ENCODE measurements at regions not wholly inside any gene's neighbourhood (a gene's known extent, or its start where the extent isn't known, plus 50 kb on each side); places are given as distances from the start of the nearest gene placed in this dataset.
A peak's percentile ranks its signal among the peaks of the same experiment; 100 is the strongest.

- Histone ChIP-seq H3K56ac (replicated peaks; ENCODE audit: insufficient read length, low read depth, low read length) (no peak overlapping the region), H4K20me1 (replicated peaks in 1 of 2; ENCODE audit: control insufficient read depth in 1 of 2, insufficient read depth in 2 of 2, low read length in 2 of 2) (no peaks in the 10 kb centered on the region), H2AK5ac (ENCODE audit: low read depth, low read length) (no peak overlapping the region), H2AFZ (ENCODE audit: low read length) (no peak overlapping the region), H2BK12ac (ENCODE audit: low read depth, low read length) (0 out of 2 replicates have a peak overlapping the region, but pooled peaks have one; percentile 60), H3K27me3 (replicated peaks in 1 of 4; ENCODE audit: control insufficient read depth in 3 of 4, extremely low read depth in 1 of 4, insufficient read depth in 3 of 4, low read length in 3 of 4) (no peaks in the 10 kb centered on the region; a peak in 3 of 7 replicates), H3K79me2 (ENCODE audit: control insufficient read depth in 1 of 2, insufficient read depth in 2 of 2, low read length in 2 of 2) (no peaks in the 10 kb centered on the region), H4K8ac (ENCODE audit: extremely low read depth, insufficient read depth, low read length) (no peak overlapping the region), H3K23me2 (ENCODE audit: low read depth, low read length) (no peaks in the 10 kb centered on the region), H2BK120ac (replicated peaks; ENCODE audit: low read depth, low read length) (no peak overlapping the region), H3K23ac (ENCODE audit: insufficient read length) (no peak overlapping the region), H3K79me1 (ENCODE audit: low read depth, low read length) (no peaks in the 10 kb centered on the region), H3K4ac (replicated peaks; ENCODE audit: insufficient read length, low read depth, low read length) (no peak overlapping the region), H2BK15ac (ENCODE audit: low read length) (no peak overlapping the region), H3K9ac (replicated peaks in 1 of 4; ENCODE audit: extremely low read depth in 1 of 4, low read depth in 3 of 4, low read length in 3 of 4) (no peak overlapping the region), H3K36me3 (ENCODE audit: control insufficient read depth in 2 of 4, insufficient read depth in 4 of 4, low read length in 3 of 4) (no peaks in the 10 kb centered on the region), H3K4me3 (ENCODE audit: extremely low read depth in 1 of 4, insufficient read depth in 2 of 4, low read depth in 3 of 4, low read length in 4 of 4) (no peak overlapping the region), H3K9me3 (ENCODE audit: insufficient read depth in 2 of 2, low read depth in 1 of 2, low read length in 1 of 2) (no peaks in the 10 kb centered on the region), H4K91ac (replicated peaks; ENCODE audit: insufficient read length, low read length) (no peak overlapping the region), H2BK20ac (ENCODE audit: low read length) (no peak overlapping the region), H3K27ac (ENCODE audit: low read depth, low read length) (no peak overlapping the region), H3K14ac (ENCODE audit: insufficient read length) (no peak overlapping the region), H3K4me1 (replicated peaks in 1 of 4; ENCODE audit: control insufficient read depth in 3 of 4, insufficient read depth in 4 of 4, low read length in 3 of 4) (peaks cover 0 to 6% (median 4%) of the 10 kb centered on the region in 4 experiments; a peak in 3 of 7 replicates), H3K4me2 (ENCODE audit: insufficient read depth in 1 of 2, low read depth in 2 of 2, low read length in 2 of 2) (no peak overlapping the region), H2BK5ac (ENCODE audit: low read depth, low read length) (no peak overlapping the region), H3K18ac (ENCODE audit: extremely low read depth, low read length) (no peak overlapping the region), H4K5ac (ENCODE audit: insufficient read length, low read depth, low read length) (no peak overlapping the region)
- WGBS, 2 experiments (ENCODE audit: extremely low coverage in 1 of 2, insufficient coverage in 1 of 2, insufficient read length in 1 of 2, insufficient replicate concordance in 2 of 2, low coverage in 1 of 2, low lambda C conversion rate in 2 of 2, missing lambda C conversion rate in 1 of 2): 69% methylated on average over 9 of the region's 9 CpGs; no CpG with 5 or more reads in 1 of the 2 experiments
- FAIRE-seq: no peak
- CTCF ChIA-PET (ENCODE audit: partially characterized antibody): interaction anchor here (0.9 to 1.1 kb wide), 2 partner anchors 8 to 65 kb away, joined by 3 to 4 read pairs; no protein-coding TSS in a partner anchor
- TF ChIP-seq E2F6 (IDR thresholded peaks at IDR 0.05) (peak; percentile 16; the same call in 1 of the 2 replicates), KDM4A (IDR thresholded peaks at IDR 0.05; ENCODE audit: low read depth, low read length, severe bottlenecking) (no peak), BCL11A (IDR thresholded peaks at IDR 0.05; ENCODE audit: low read depth in 2 of 2, low read length in 2 of 2) (no peak)
- POLR2A ChIA-PET (ENCODE audit: partially characterized antibody): no interaction called here
- DNase-seq (ENCODE audit: low read depth in 1 of 2, low spot score in 2 of 2): no peak
These were observed 319.7 kb downstream of the UACA start for GRCh38 chr15:70443486-70444273.

Measured in H1 (cell line).